ENCODE measurements at regions not wholly inside any gene's neighbourhood (a gene's known extent, or its start where the extent isn't known, plus 50 kb on each side); places are given as distances from the start of the nearest gene placed in this dataset.
"Not testable (repeated sequence)": the region's sequence is repeated elsewhere in the genome, so short reads cannot be mapped to it uniquely, and the experiment has no call there.

DNA sequence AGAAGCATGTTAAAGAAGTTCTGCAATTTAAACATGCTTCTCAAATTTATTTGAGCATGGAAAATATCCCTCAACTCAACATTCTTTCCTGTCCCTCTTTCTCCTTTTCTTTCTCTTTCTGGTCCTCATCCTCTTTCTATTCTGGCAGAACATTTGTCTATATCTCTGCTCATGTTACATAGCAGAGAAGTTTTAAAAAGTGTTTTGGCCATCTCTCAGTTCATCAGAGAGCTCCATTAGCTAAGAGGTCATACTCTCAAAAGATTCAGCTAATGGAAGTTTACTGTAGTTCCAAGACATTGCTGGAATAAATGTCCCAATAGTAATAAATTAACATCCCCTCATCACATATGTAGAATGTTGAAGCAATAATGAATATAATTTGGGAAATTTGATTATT is 53.5 kb downstream of the XCL2 start:
- peaks cover 29% of the 10 kb centered on the region for H3K4me1 Mint-ChIP-seq
- TF ChIP-seq, protein P1, sequence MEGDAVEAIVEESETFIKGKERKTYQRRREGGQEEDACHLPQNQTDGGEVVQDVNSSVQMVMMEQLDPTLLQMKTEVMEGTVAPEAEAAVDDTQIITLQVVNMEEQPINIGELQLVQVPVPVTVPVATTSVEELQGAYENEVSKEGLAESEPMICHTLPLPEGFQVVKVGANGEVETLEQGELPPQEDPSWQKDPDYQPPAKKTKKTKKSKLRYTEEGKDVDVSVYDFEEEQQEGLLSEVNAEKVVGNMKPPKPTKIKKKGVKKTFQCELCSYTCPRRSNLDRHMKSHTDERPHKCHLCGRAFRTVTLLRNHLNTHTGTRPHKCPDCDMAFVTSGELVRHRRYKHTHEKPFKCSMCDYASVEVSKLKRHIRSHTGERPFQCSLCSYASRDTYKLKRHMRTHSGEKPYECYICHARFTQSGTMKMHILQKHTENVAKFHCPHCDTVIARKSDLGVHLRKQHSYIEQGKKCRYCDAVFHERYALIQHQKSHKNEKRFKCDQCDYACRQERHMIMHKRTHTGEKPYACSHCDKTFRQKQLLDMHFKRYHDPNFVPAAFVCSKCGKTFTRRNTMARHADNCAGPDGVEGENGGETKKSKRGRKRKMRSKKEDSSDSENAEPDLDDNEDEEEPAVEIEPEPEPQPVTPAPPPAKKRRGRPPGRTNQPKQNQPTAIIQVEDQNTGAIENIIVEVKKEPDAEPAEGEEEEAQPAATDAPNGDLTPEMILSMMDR (IDR thresholded peaks at IDR 0.05; ENCODE audit: unreplicated experiment in 3 of 3), result no peak
- H3K27me3 Mint-ChIP-seq (ENCODE audit: low read depth), result no peaks in the 10 kb centered on the region
- H3K4me3 Mint-ChIP-seq, result no peak overlapping the region
- no peaks in the 10 kb centered on the region for H3K9me3 Mint-ChIP-seq
- H3K36me3 Mint-ChIP-seq (ENCODE audit: low read depth), result no peaks in the 10 kb centered on the region
- H3K27ac Mint-ChIP-seq, result peak overlapping the region in 1 of 3 experiments; percentile 2

DNA sequence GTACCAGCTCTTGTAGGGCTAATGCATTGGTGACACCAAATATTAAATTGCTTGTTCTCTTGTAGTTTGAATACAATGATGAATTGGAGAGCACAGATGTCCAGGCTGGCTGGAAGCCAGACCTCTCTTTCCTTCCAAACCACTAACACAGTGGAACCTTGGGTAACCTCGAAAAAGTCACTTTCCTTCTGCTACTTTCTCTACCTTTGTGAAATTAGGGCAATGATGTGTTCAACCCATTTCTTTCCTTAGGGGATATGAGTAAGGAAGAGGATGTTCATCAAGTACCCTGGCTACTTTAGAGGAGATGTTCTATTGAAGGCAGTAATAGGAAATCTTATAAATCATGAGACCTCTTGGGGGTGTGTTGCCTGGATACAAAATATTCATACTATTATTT is 55.7 kb downstream of the XCL2 start:
- no peak overlapping the region for H3K4me3 Mint-ChIP-seq

GRCh38 chr1:168486820-168487219 is 57.0 kb downstream of the XCL2 start:
- not testable (repeated sequence) for H3K9me3 Mint-ChIP-seq; H3K27me3 Mint-ChIP-seq (ENCODE audit: low read depth); H3K36me3 Mint-ChIP-seq (ENCODE audit: low read depth); H3K27ac Mint-ChIP-seq; H3K4me3 Mint-ChIP-seq
- H3K4me1 Mint-ChIP-seq, result peaks cover 22% of the 10 kb centered on the region

More for the DNA sequence above, 55.7 kb downstream of the XCL2 start:
- H3K27ac Mint-ChIP-seq, result peak overlapping the region in 2 of 3 experiments; percentile 53 to 63
- no peaks in the 10 kb centered on the region for H3K36me3 Mint-ChIP-seq (ENCODE audit: low read depth)
- H3K9me3 Mint-ChIP-seq, result no peaks in the 10 kb centered on the region
- TF ChIP-seq, protein P1 (IDR thresholded peaks at IDR 0.05; ENCODE audit: unreplicated experiment in 3 of 3), result no peak
- H3K4me1 Mint-ChIP-seq, result peaks cover 25% of the 10 kb centered on the region
- H3K27me3 Mint-ChIP-seq (ENCODE audit: low read depth), result no peaks in the 10 kb centered on the region

DNA sequence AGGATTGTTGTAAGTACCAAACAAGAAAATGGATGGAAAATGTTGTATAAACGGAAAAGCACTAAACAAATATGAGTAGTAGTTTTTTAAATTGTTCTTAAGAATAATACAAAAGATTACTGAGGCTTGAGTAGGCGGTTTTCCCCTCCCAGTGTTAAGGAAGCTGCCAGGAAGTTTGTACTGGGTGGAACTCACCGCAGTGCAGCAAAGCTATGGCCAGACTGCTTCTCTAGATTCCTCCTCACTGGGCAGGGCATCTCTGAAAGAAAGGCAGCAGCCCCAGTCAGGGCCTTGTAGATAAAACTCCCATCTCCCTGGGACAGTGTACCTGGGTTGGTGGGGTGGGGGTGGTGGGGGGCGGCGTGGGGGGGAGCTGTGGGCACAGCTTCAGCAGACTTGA is 58.7 kb downstream of the XCL2 start:
- H3K4me3 Mint-ChIP-seq, result no peak overlapping the region

GRCh38 chr1:168484083-168484482 is 59.7 kb downstream of the XCL2 start:
- Mint-ChIP-seq H3K4me3 (no peak overlapping the region), H3K9me3 (no peaks in the 10 kb centered on the region), H3K27ac (no peak overlapping the region), H3K4me1 (peaks cover 11% of the 10 kb centered on the region), H3K27me3 (ENCODE audit: low read depth) (no peaks in the 10 kb centered on the region), H3K36me3 (ENCODE audit: low read depth) (no peaks in the 10 kb centered on the region)
- TF ChIP-seq, protein P1 (IDR thresholded peaks at IDR 0.05; ENCODE audit: unreplicated experiment in 3 of 3), result no peak

More for the DNA sequence above, 58.7 kb downstream of the XCL2 start:
- Mint-ChIP-seq H3K27me3 (ENCODE audit: low read depth) (no peaks in the 10 kb centered on the region), H3K36me3 (ENCODE audit: low read depth) (no peaks in the 10 kb centered on the region), H3K27ac (no peak overlapping the region), H3K9me3 (no peaks in the 10 kb centered on the region), H3K4me1 (peaks cover 14% of the 10 kb centered on the region)
- TF ChIP-seq, protein P1 (IDR thresholded peaks at IDR 0.05; ENCODE audit: unreplicated experiment in 3 of 3), result no peak

GRCh38 chr1:168483539-168483938 is 60.3 kb downstream of the XCL2 start:
- no peak overlapping the region for H3K4me3 Mint-ChIP-seq
- H3K4me1 Mint-ChIP-seq, result peaks cover 11% of the 10 kb centered on the region
- TF ChIP-seq, protein P1 (IDR thresholded peaks at IDR 0.05; ENCODE audit: unreplicated experiment in 3 of 3), result no peak
- H3K36me3 Mint-ChIP-seq (ENCODE audit: low read depth), result no peaks in the 10 kb centered on the region
- no peak overlapping the region for H3K27ac Mint-ChIP-seq
- H3K9me3 Mint-ChIP-seq, result no peaks in the 10 kb centered on the region
- H3K27me3 Mint-ChIP-seq (ENCODE audit: low read depth), result no peaks in the 10 kb centered on the region

Data from nephron (organoid).